ENCODE measurements at regions not wholly inside any gene's neighbourhood (a gene's known extent, or its start where the extent isn't known, plus 50 kb on each side); places are given as distances from the start of the nearest gene placed in this dataset.

GRCh38 chr2:8628179-8628865 is 53.5 kb upstream of the ID2 start:
- no peak for DNase-seq

GRCh38 chr2:8628866-8629209 is 53.0 kb upstream of the ID2 start:
- no peak for DNase-seq

DNA sequence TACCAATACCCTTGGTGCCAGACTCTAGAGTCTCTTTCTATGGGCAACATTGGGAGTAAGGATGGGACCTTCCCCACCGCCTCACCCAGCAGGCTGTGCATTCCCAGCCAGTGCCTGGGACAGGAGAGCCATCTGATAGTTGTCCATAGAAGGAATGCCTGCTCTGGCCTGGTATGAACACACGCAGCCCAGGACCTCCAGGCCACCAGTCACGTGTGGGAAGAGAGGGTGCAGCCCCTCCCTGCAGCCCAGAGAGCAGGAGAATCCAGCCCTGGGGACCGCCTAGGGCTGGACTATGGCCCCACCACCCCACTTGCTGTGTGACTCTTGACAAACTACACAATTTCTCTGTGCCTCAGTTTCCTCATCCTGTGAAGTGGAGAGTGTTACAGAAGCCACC is 52.5 kb upstream of the ID2 start:
- DNase-seq, result no peak

- DNase-seq, result no peak
These were observed 51.0 kb upstream of the ID2 start for GRCh38 chr2:8630676-8631464.

- DNase-seq, result no peak
These were observed 50.3 kb upstream of the ID2 start for GRCh38 chr2:8631465-8632005.

Measured in activated gamma-delta T cell (primary cell).